Ishikawa (cell line): ENCODE measurements at regions not wholly inside any gene's neighbourhood (a gene's known extent, or its start where the extent isn't known, plus 50 kb on each side); places are given as distances from the start of the nearest gene placed in this dataset.

Source experiments
- CEBPB ChIP-seq: IDR thresholded peaks from 2 replicates; pipeline ENCODE4 v1.6.1; 2012
- CREB1 ChIP-seq: IDR thresholded peaks from 2 replicates; pipeline ENCODE4 v1.6.1; 2012; ENCODE audit warnings: low read depth
- EGR1 ChIP-seq: IDR thresholded peaks from 2 replicates; pipeline ENCODE4 v1.6.1; 2012
- EP300 ChIP-seq: IDR thresholded peaks from 2 replicates; pipeline ENCODE4 v1.6.1; 2012; ENCODE audit warnings: borderline replicate concordance
- FOXM1 ChIP-seq: IDR thresholded peaks from 2 replicates; pipeline ENCODE4 v1.6.1; 2012; ENCODE audit warnings: low read depth, borderline replicate concordance
- NFIC ChIP-seq: IDR thresholded peaks from 2 replicates; pipeline ENCODE4 v1.6.1; 2012
- RAD21 ChIP-seq: IDR thresholded peaks from 2 replicates; pipeline ENCODE4 v1.6.1; 2012; ENCODE audit warnings: low read depth
- TAF1 ChIP-seq: IDR thresholded peaks from 2 replicates; pipeline ENCODE4 v1.6.1; 2012; ENCODE audit warnings: low read depth, mild to moderate bottlenecking
- TCF12 ChIP-seq: IDR thresholded peaks from 2 replicates; pipeline ENCODE4 v1.6.1; 2012; ENCODE audit warnings: low read depth
- TEAD4 ChIP-seq: IDR thresholded peaks from 2 replicates; pipeline ENCODE4 v1.6.1; 2012
- YY1 ChIP-seq: IDR thresholded peaks from 2 replicates; pipeline ENCODE4 v1.6.1; 2012; ENCODE audit warnings: low read depth
- ZBTB7A ChIP-seq: IDR thresholded peaks from 2 replicates; pipeline ENCODE4 v1.6.1; 2012; ENCODE audit warnings: low read depth
- TF ChIP-seq, protein P1 (sequence below): IDR thresholded peaks from 2 replicates; pipeline ENCODE4 v1.6.1; 2012
- TF ChIP-seq, protein P2 (sequence below): IDR thresholded peaks from 2 replicates; pipeline ENCODE4 v1.6.1; 2012; ENCODE audit warnings: low read depth, mild to moderate bottlenecking
- TF ChIP-seq, protein P3 (sequence below): IDR thresholded peaks from 2 replicates; pipeline ENCODE4 v1.6.1; 2012

DNA sequence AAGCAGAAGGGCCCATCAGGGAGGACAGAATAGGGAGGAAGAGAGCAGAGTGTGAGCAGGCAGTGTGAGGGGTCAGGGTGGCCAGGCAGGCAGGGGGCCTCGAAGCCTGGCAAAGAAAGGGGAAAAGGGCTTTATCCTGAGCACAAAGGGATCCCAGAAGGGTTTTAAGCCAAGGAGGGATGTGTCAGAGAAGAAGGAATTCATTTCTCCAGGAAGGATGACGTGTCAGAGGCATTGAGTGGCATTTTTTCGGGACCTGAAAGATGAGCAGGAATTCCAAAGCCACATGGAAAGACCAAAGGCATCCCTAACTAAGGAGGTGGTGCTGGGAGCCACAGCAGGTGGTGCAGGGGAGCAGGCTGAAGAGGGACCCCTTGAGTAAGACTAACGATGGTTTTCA is 132.1 kb downstream of the DICER1 start:
- TF ChIP-seq EP300 (no peak), RAD21 (no peak), FOXM1 (no peak), NFIC (no peak)

DNA sequence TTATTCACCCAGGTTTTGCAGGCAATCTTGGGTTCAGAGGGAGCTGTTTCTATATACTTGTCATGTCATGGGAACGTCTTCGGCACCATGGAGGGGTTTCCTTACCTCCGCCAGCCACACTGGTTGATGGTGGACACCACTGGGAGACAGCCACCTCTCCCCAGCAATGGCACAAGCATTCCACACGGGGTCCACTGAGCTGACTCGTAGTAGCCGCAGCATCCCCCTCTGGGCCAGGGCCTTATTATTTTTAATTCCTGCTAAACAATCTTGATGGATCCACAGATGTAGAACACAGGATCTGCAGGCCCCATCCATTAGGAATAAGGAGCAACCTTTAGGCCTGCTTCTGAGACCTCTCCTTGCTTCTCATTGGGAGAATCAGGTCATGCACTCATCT is 132.9 kb downstream of the DICER1 start:
- no peak for TF ChIP-seq TCF12
- TF ChIP-seq TAF1, result no peak
- TF ChIP-seq NFIC, result no peak
- TF ChIP-seq FOXM1, result no peak
- TF ChIP-seq RAD21, result no peak
- no peak for TF ChIP-seq EP300
- TF ChIP-seq CREB1, result no peak

DNA sequence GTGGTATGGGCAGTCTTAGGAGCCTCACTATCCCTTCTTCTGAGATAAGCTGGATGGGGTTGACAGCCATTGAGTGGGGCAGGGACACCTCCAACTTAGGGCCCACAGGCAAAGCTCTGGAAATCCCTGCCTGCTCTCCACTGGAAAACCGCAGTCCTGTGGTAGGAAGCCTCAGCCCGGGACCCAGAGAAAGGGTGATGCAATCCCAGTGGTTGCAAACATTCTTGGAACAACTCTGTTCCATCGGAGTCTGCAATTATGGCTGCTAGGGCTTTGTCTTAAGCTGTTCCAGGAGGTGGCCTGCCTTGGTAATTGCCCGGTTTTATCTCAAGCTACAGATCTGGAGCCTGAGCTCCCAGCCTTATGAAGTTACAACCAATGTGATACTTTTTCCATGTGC is 133.4 kb downstream of the DICER1 start:
- TF ChIP-seq TCF12 (no peak), TAF1 (no peak), NFIC (no peak), EGR1 (no peak), RAD21 (no peak), EP300 (no peak), CEBPB (no peak), FOXM1 (no peak), TEAD4 (no peak), YY1 (no peak), ZBTB7A (no peak)
- TF ChIP-seq, protein P1, sequence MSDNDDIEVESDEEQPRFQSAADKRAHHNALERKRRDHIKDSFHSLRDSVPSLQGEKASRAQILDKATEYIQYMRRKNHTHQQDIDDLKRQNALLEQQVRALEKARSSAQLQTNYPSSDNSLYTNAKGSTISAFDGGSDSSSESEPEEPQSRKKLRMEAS, result no peak
- TF ChIP-seq, protein P2, sequence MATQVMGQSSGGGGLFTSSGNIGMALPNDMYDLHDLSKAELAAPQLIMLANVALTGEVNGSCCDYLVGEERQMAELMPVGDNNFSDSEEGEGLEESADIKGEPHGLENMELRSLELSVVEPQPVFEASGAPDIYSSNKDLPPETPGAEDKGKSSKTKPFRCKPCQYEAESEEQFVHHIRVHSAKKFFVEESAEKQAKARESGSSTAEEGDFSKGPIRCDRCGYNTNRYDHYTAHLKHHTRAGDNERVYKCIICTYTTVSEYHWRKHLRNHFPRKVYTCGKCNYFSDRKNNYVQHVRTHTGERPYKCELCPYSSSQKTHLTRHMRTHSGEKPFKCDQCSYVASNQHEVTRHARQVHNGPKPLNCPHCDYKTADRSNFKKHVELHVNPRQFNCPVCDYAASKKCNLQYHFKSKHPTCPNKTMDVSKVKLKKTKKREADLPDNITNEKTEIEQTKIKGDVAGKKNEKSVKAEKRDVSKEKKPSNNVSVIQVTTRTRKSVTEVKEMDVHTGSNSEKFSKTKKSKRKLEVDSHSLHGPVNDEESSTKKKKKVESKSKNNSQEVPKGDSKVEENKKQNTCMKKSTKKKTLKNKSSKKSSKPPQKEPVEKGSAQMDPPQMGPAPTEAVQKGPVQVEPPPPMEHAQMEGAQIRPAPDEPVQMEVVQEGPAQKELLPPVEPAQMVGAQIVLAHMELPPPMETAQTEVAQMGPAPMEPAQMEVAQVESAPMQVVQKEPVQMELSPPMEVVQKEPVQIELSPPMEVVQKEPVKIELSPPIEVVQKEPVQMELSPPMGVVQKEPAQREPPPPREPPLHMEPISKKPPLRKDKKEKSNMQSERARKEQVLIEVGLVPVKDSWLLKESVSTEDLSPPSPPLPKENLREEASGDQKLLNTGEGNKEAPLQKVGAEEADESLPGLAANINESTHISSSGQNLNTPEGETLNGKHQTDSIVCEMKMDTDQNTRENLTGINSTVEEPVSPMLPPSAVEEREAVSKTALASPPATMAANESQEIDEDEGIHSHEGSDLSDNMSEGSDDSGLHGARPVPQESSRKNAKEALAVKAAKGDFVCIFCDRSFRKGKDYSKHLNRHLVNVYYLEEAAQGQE, result no peak
- TF ChIP-seq, protein P3, sequence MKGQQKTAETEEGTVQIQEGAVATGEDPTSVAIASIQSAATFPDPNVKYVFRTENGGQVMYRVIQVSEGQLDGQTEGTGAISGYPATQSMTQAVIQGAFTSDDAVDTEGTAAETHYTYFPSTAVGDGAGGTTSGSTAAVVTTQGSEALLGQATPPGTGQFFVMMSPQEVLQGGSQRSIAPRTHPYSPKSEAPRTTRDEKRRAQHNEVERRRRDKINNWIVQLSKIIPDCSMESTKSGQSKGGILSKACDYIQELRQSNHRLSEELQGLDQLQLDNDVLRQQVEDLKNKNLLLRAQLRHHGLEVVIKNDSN, result no peak

DNA sequence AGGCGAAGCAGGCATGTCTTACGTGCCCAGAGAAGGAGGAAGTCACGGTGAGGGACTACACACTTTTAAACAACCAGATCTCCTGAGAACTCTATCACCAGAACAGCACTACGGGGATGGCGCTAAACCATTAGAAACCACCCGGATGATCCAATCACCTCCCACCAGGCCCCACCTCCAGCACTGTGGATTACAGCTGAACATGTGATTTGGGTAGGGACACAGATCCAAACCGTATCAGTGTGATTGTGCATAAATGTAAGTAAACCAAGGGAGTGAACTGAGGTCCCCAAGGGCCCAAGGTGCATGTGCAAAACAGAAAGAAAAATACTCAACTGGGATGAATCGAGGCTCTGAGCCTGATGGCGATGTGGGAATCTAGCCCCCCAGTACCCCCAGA is 134.2 kb downstream of the DICER1 start:
- no peak for TF ChIP-seq NFIC

DNA sequence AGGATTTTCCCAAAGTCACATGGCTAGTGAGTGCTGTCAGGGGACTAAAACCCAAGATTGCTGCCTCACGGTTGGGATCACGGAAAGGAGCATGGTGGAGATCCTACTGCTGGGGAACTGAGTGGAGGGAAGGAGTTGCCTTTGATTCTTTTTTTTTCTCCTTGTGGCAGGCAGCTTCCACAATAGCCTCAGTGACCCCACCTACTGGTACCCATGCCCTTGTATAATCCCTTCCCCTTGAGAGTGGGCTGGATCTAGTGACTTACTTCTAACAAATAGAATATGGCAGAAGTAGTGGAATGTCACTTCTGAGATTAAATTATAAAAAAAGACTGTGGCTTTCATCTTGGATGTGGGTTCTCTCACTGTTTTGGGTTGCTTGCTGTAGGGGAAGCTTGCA is 135.7 kb downstream of the DICER1 start:
- TF ChIP-seq, protein P1, result no peak
- TF ChIP-seq, protein P2, result no peak
- no peak for TF ChIP-seq EP300
- no peak for TF ChIP-seq YY1
- TF ChIP-seq, protein P3, result no peak
- TF ChIP-seq CREB1, result no peak
- no peak for TF ChIP-seq RAD21
- no peak for TF ChIP-seq NFIC
- TF ChIP-seq EGR1, result no peak
- TF ChIP-seq FOXM1, result no peak
- no peak for TF ChIP-seq TAF1
- no peak for TF ChIP-seq TEAD4
- no peak for TF ChIP-seq TCF12
- no peak for TF ChIP-seq ZBTB7A
- no peak for TF ChIP-seq CEBPB

DNA sequence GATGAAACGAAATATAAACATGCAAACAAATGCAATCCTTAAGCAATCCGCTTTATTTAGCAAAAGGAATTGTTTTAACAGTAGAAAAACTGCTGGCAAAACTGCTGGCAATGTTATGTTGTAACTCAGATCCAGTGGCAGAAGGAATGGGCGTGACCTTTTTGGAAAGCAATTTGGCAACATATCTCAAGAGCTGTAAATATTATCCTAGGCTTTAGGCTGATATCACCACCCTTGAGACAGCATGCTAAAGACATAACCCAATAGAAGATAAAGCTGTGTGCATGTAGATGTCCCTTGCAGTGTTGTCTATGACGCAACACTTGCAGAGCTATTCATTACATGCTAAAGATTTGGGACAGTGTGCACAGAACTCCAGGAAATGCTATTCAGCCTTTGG is 138.5 kb downstream of the DICER1 start:
- TF ChIP-seq RAD21 (no peak), CEBPB (peak; percentile 34; the same call in 1 of the 2 replicates)

DNA sequence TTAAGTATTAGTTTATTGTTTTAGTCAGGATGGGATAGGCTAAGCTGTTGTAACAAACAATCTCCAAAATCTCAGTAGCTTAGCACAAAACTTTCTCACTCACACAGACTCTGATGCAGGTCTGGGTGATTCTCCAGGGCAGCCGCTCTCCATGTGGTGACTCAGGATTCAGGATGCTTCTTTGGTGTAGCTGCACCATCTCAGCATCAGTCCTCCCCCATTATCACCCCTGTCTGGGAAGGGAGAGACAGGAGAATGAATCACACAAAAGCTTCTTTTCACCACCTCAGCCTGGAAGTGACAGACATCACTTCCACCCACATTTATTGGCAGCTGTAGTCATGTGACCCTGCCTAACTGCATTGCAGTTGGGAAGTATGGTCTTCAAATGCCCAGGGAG is 142.3 kb downstream of the DICER1 start:
- TF ChIP-seq, protein P1, result no peak
- TF ChIP-seq RAD21 (no peak), CREB1 (no peak), EGR1 (no peak), FOXM1 (no peak), CEBPB (no peak), ZBTB7A (no peak), TCF12 (no peak), TAF1 (no peak), YY1 (no peak), TEAD4 (no peak), EP300 (no peak), NFIC (no peak)
- TF ChIP-seq, protein P3, result no peak
- TF ChIP-seq, protein P2, result no peak
